ENCODE measurements at regions not wholly inside any gene's neighbourhood (a gene's known extent, or its start where the extent isn't known, plus 50 kb on each side); places are given as distances from the start of the nearest gene placed in this dataset.

DNA sequence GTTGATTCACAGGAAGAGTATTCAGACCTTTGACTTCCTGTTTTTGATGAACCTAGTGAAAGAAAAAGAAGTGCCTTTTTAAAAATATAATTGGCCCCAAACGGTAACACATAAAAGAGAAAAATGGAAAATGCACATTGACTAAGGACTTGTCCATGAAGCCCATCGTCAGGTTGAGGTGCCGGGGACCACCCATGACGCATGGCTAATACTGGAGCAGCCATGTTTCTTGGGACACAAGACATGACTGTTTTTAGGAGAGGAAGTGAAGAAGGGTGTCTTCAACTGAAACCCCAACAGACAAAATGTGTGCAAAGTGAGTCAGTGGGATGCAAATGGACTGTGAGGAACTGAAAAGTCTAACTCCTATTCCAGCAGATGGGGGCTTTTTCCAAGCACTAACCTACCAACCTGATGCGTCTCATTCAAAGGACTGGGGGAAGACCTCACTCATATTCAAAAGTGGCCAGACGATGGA is 459.4 kb downstream of the FOXO1 start:
- no peak for DNase-seq (ENCODE audit: low read depth in 2 of 2, low spot score in 1 of 2)

DNA sequence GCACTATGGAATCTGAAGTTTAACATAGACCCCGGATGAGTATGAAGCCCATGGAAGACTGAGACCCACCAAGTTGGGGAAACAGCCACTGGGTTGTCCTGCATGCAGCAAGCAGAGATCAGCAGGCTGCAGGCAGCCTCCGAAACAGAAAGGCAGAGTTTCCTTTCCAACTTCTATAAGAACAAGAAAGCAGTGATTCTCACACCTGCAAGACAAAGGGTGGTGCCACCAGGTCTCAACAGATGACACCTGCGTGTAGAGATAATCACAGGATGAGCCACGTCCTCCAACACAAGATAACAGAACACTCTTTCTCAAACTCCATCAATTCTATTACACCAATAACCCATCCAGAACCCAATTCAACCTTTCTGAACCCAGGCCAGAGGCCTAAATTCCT is 457.9 kb downstream of the FOXO1 start:
- no peak for DNase-seq (ENCODE audit: low read depth in 2 of 2, low spot score in 1 of 2)

- no peak for DNase-seq (ENCODE audit: low read depth in 2 of 2, low spot score in 1 of 2)
Measured at GRCh38 chr13:40210865-40211585, 455.4 kb downstream of the FOXO1 start.

GRCh38 chr13:40211586-40211968 is 454.9 kb downstream of the FOXO1 start:
- no peak for DNase-seq (ENCODE audit: low read depth in 2 of 2, low spot score in 1 of 2)

- no peak for DNase-seq (ENCODE audit: low read depth in 2 of 2, low spot score in 1 of 2)
Measured at GRCh38 chr13:40213779-40214178, 452.7 kb downstream of the FOXO1 start.

DNA sequence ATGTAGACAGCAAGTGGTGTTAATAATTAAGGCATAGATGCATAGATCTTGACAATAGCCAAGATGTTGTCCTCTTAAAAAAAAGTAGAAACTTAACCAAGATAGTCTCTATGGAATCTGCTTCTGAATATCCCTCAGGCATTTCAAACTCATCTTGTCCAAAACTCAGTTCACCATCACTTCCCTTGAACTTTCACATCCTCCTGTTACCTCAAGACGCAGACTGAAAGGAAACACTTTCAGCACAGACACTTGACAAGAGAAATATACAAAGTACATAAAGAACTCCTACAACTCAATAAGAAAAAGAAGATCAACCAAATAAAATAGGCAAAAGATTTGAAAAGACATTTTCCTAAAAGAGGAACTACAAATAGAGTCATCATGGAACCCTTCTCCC is 451.1 kb downstream of the FOXO1 start:
- DNase-seq (ENCODE audit: low read depth in 2 of 2, low spot score in 1 of 2) = no peak

DNA sequence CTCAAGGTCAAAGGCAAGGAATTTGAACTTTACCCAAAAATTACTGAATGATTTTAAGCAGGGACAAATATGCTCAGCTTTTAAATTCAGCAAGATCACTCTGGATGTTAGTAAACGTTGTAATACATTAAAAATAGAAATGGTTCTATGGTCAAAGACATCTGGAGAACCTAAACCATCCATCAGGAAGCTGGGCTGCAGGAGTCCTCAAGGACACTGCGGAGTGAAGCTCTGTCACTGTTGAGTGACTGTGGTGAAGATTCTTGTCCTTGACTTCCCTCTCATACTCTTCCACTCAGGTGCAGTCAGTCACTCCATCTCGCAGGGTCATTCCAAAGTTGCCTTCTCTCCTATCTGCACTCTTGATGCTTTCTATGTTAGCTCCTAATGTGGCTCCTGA is 450.7 kb downstream of the FOXO1 start:
- DNase-seq (ENCODE audit: low read depth in 2 of 2, low spot score in 1 of 2) = no peak

- no peak for DNase-seq (ENCODE audit: low read depth in 2 of 2, low spot score in 1 of 2)
Measured at GRCh38 chr13:40217675-40218074, 448.8 kb downstream of the FOXO1 start.

DNA sequence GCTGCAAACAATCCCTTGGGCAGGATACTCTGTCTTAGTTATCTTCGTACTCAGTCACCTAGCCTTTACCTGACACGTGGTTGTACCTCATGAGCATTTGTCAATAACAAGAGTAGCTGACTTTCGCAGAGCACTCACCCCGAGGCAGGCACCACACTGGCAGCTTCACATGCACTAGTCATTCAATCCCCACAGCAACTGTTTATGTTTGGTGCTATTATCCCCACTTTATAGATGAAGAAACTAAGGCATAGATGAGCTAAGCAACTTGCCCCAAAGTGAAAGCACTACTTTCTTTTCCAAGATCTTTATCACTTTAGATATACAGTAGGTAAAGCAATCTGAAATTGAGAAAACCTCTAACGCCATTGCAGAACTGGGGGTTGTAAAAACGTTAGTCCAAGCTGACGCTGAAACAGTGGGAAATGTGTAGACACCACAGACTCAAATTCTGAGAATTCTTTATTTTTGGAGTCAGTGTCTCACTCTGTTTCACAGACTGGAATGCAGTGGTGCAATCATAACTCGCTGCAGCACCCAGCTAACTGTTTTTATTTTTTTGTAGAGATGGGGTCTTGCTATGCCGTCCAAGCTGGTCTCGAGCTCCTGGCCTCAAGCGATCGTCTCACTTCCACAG is 446.0 kb downstream of the FOXO1 start:
- DNase-seq (ENCODE audit: low read depth in 2 of 2, low spot score in 1 of 2) = no peak

DNA sequence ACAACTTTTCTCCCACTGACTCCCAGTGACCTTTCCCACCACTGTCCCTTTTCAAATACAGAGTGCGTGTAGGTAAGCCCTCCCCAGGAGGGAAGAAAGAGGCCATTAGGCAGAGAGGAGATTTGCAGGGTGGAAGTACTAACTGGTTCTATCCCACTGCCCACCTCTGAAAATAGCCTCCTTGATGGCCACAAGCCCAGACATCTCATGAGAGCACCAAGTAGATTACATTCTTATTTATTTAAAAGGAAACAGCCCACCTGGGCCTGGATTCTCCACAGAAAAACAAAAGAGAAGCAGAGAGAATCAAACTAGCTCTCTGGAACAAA is 445.3 kb downstream of the FOXO1 start:
- no peak for DNase-seq (ENCODE audit: low read depth in 2 of 2, low spot score in 1 of 2)

DNA sequence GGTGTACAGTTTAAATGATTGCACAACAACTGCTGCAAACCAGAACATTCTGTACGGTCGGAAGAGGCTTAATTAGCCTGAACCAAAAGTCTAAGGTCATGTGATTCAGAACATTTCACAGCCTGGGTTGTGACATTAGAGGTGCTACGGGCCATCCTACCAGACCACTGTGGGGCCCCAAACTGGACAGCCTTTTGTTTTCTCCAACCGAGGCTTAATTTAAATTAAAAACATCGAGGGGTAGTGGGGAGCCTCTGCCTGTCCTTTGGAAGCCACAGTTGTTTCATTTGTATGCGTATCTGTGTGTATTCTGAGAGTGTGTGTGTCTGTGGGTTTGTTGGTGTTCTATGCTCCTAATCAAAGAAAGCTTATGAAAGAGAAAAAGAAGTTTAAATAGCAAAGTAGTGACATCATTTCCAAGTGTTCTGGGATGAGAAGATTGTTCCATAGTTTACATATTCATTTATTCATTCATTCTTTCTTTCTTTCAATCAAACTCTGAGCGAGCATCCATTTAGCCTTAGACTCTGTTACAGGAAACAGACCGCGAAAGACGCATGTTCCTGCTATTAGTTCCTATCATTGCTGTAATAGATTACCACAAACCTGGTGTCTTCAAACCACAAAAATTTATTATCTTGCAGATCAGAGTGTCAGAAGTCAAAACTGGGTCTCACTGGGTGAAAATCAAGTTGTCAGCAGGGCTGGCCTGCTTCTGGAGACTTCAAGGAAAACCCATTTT is 444.8 kb downstream of the FOXO1 start:
- DNase-seq (ENCODE audit: low read depth in 2 of 2, low spot score in 1 of 2) = no peak

DNA sequence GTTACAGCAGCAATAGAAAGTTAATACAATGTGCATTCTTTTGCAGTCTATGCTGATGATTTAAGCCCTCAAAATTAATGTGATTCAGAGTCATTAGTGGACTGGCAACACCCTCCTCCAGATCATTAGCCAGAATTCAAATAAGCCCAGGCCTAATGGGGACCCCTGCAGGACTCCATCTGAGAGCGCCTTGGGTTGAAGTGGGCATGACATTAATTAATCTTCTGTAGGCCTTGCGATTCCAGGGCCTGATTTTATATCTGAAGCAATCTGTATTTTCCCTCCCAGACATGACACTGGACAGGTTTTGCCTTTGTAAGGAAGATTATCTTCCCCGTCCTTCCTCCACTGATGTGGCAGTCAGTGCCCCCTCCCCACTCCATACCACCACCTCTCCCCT is 442.9 kb downstream of the FOXO1 start:
- DNase-seq (ENCODE audit: low read depth in 2 of 2, low spot score in 1 of 2) = no peak

DNA sequence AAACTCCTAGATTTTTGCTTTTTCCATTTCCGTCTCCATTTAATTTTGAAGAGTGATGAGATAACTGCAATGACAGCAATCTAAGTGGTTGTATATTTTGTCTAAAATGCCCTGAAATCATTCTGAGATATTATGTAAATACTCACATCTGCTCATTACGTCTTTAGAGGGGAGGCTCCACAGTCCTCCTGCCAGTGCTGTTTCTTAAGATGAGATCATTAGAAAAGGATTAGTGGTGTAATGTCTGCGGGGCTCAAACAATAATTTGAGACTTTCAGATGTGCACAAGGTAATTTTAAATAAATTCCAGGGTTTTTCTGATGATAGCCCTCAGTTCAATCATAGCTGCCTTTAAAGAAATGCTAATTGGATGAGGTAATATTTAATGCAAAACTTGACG is 437.9 kb downstream of the FOXO1 start:
- no peak for DNase-seq (ENCODE audit: low read depth in 2 of 2, low spot score in 1 of 2)

DNA sequence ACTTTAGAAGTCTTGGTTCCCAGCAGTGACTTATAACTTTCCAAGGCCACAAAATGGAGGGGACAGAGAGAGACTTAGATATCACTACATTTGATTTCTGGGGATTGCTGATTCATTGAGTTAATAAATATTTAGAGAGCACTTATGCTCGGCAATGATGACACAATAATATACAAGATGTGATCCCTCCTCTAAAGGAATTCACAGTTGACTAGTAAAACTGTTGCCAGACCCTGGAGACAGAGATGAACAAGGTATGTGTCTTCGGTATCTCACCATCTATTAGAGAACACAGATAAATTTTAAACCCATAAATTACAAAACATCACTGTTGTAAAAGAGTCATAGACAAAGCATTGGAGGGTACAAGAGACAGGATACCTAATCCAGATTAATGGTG is 437.5 kb downstream of the FOXO1 start:
- no peak for DNase-seq (ENCODE audit: low read depth in 2 of 2, low spot score in 1 of 2)

GRCh38 chr13:40230833-40231266 is 435.6 kb downstream of the FOXO1 start:
- DNase-seq (ENCODE audit: low read depth in 2 of 2, low spot score in 1 of 2) = no peak

DNA sequence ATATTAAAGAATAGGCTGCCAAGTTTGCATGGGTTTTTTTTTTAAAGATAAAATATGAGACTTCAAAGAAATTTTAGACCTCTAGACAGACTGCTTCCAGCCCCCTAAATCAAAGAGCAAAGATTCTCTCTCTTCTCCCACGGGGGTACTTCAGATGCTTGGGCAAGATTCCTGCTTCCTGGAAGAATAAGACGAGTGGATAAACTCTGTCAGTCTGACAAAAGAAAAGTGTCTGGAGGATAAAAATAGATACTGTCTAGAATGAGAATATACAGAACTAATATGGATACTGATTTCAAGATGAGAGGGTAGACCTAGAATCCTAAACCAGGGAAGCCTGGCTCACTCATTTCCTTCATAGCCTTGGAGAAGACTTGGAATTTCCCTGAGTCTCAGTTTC is 435.1 kb downstream of the FOXO1 start:
- no peak for DNase-seq (ENCODE audit: low read depth in 2 of 2, low spot score in 1 of 2)

GRCh38 chr13:40231751-40232150 is 434.7 kb downstream of the FOXO1 start:
- DNase-seq (ENCODE audit: low read depth in 2 of 2, low spot score in 1 of 2) = no peak

- DNase-seq (ENCODE audit: low read depth in 2 of 2, low spot score in 1 of 2) = no peak
Measured at GRCh38 chr13:40232311-40233040, 434.0 kb downstream of the FOXO1 start.

DNA sequence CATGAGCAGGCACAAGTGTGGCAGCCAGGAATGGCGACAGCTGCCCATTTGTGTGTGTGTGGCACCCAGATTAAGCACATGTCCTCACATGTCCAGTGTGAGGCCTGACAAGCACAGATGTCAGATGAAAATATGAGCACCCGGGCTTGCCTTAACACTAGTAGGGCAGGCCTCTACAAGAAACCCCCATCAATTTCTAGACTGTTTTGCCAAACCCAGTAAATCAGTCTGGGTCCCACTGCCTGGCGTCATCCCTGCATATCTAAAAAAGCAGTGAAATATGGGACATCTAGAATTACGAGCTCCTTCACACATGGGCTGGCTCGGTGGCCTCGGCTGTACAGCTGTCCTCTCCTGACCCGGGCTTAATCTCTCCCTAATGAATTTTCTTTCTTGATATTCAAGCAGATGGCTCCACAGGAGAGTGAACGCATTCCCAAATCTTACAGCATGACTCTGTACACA is 432.7 kb downstream of the FOXO1 start:
- DNase-seq (ENCODE audit: low read depth in 2 of 2, low spot score in 1 of 2) = no peak

GRCh38 chr13:40235160-40235796 is 431.2 kb downstream of the FOXO1 start:
- no peak for DNase-seq (ENCODE audit: low read depth in 2 of 2, low spot score in 1 of 2)

- no peak for DNase-seq (ENCODE audit: low read depth in 2 of 2, low spot score in 1 of 2)
Measured at GRCh38 chr13:40236566-40237168, 429.8 kb downstream of the FOXO1 start.

Measured in stimulated activated CD8-positive, alpha-beta memory T cell treated with anti-CD3 and anti-CD28 coated beads, Interleukin-4, amount 100 ng/mL, for 1 hour (primary cell).